ENCODE measurements at regions not wholly inside any gene's neighbourhood (a gene's known extent, or its start where the extent isn't known, plus 50 kb on each side); places are given as distances from the start of the nearest gene placed in this dataset.

- no peak overlapping the region for H3K27ac ChIP-seq
Measured at GRCh38 chr2:129491308-129491707, 488.2 kb upstream of the RAB6C start.

DNA sequence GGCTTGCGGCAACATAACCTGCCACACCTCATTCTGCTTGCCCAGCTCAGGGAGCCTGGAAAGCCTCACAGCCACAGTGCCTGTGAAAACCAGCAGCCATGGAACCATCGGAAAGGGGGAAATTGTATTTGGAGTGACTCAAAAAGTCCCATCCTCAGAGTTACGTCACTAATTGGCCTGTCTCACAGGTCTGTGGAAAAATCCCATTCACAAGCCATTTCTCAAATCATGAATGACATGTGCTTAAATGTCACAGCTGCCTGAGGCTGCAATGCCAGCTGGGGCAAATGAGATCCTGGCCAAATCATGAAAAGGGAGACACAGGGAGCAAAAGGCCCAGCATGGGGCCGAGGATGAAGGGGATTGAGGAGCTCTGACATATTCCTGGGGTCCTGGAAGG lies 486.9 kb upstream of the RAB6C start:
- H3K9me3 ChIP-seq: no peaks in the 10 kb centered on the region
- H3K4me3 ChIP-seq: no peak overlapping the region
- DNase-seq (no peak), ATAC-seq (no peak)
- no peaks in the 10 kb centered on the region for H3K36me3 ChIP-seq (ENCODE audit: insufficient read depth in 1 of 2, low read depth in 1 of 2)
- H3K27me3 ChIP-seq (ENCODE audit: insufficient read depth in 3 of 3, low read length in 2 of 3): no peaks in the 10 kb centered on the region
- TF ChIP-seq CTCF (IDR thresholded peaks at IDR 0.05): no peak
- H3K4me1 ChIP-seq: peaks cover 3% of the 10 kb centered on the region
- 35 to 58% (median 43%) methylated on average over 4 of the region's 4 CpGs for WGBS, 3 donors
- H3K27ac ChIP-seq: no peak overlapping the region
- intact Hi-C loops (cut with DNase I): no loop called here

More at GRCh38 chr2:129491308-129491707, 488.2 kb upstream of the RAB6C start:
- WGBS, 3 donors: 19 to 32% (median 20%) methylated on average over 2 of the region's 2 CpGs
- no peaks in the 10 kb centered on the region for H3K36me3 ChIP-seq (ENCODE audit: insufficient read depth in 1 of 2, low read depth in 1 of 2)
- ATAC-seq (no peak), DNase-seq (no peak)
- no peaks in the 10 kb centered on the region for H3K27me3 ChIP-seq (ENCODE audit: insufficient read depth in 3 of 3, low read length in 2 of 3)
- no peak overlapping the region for H3K4me3 ChIP-seq
- H3K4me1 ChIP-seq: peaks cover 3% of the 10 kb centered on the region
- intact Hi-C loops (cut with DNase I): no loop called here
- TF ChIP-seq CTCF (IDR thresholded peaks at IDR 0.05): no peak
- H3K9me3 ChIP-seq: no peaks in the 10 kb centered on the region

- WGBS, 3 donors: 11 to 42% (median 19%) methylated on average over 2 of the region's 2 CpGs
- ATAC-seq (no peak), DNase-seq (no peak)
- Histone ChIP-seq H3K4me3 (no peak overlapping the region), H3K27me3 (ENCODE audit: insufficient read depth in 3 of 3, low read length in 2 of 3) (no peaks in the 10 kb centered on the region), H3K9me3 (no peaks in the 10 kb centered on the region), H3K4me1 (no peaks in the 10 kb centered on the region), H3K36me3 (ENCODE audit: insufficient read depth in 1 of 2, low read depth in 1 of 2) (no peaks in the 10 kb centered on the region), H3K27ac (no peak overlapping the region)
- intact Hi-C loops (cut with DNase I): no loop called here
- TF ChIP-seq CTCF (IDR thresholded peaks at IDR 0.05): no peak
Measured at GRCh38 chr2:129499747-129500146, 479.7 kb upstream of the RAB6C start.

DNA sequence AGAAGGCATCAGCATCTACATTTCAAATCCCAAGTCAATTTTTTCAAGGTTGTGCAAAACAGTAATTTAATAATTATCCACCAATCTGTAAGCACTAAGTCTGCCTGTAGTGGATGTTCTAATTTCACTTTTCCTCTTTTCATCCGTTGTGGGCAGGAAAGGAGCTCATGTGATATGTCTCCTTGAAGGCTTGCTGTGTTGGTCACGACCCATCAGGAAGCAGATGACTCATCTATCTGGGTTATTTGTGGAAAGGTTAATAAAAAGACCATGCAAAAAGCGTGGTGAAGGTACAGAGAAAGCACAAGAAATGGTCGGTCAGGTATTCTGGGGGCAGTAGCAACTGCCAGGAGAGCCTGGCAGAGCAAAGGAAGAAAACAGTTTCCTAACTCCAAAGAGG lies 476.7 kb upstream of the RAB6C start:
- Histone ChIP-seq H3K4me1 (no peaks in the 10 kb centered on the region), H3K27me3 (ENCODE audit: insufficient read depth in 3 of 3, low read length in 2 of 3) (no peaks in the 10 kb centered on the region), H3K36me3 (ENCODE audit: insufficient read depth in 1 of 2, low read depth in 1 of 2) (no peaks in the 10 kb centered on the region), H3K9me3 (peaks cover 8% of the 10 kb centered on the region), H3K4me3 (no peak overlapping the region), H3K27ac (no peak overlapping the region)
- no peak for ATAC-seq
- intact Hi-C loops (cut with DNase I): no loop called here
- DNase-seq: no peak
- TF ChIP-seq CTCF (IDR thresholded peaks at IDR 0.05): no peak
- WGBS, 3 donors: 33 to 39% (median 34%) methylated on average over 4 of the region's 4 CpGs

DNA sequence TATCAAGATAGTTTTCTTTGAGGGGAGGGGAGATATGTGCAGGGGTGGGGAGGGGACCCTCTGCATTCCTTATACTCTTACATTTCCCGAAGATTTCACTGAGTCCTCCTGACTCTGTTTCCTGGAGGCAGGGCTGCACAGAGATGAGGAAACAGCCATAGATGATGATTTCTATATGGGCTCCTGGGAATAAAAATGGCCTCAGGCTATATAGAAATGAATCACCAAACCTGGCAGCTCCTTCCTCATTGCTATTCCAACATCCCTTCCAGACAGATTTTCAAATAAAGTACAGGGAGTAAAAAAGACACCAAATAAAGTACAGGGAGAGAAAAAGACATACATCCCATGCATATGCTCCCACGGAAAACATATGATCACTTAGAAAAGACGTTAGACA lies 474.8 kb upstream of the RAB6C start:
- ATAC-seq (no peak), DNase-seq (no peak)
- Histone ChIP-seq H3K9me3 (peaks cover 8% of the 10 kb centered on the region), H3K27ac (no peak overlapping the region), H3K36me3 (ENCODE audit: insufficient read depth in 1 of 2, low read depth in 1 of 2) (no peaks in the 10 kb centered on the region), H3K4me1 (no peaks in the 10 kb centered on the region), H3K4me3 (no peak overlapping the region), H3K27me3 (ENCODE audit: insufficient read depth in 3 of 3, low read length in 2 of 3) (no peaks in the 10 kb centered on the region)
- intact Hi-C loops (cut with DNase I): no loop called here
- no peak for TF ChIP-seq CTCF (IDR thresholded peaks at IDR 0.05)
- WGBS, 3 donors: 69 to 81% (median 71%) methylated on average over 3 of the region's 3 CpGs

Data from psoas muscle (tissue), 7 donors.